HCT116 (cell line): ENCODE measurements at regions not wholly inside any gene's neighbourhood (a gene's known extent, or its start where the extent isn't known, plus 50 kb on each side); places are given as distances from the start of the nearest gene placed in this dataset.

Experiments
- RAD21 ChIP-seq: IDR thresholded peaks from 2 replicates; pipeline ENCODE4 v1.6.1; 2012; ENCODE audit warnings: low read depth, mild to moderate bottlenecking
- TF ChIP-seq, protein P1 (sequence below), 3 experiments: fragments of 200-600 bp in 1 of 3; sonication (generic) in 1 of 3; IDR thresholded peaks in 2 of 3; conservative IDR thresholded peaks in 1 of 3; 2 replicates each; pipeline ENCODE4 v1.5.1; 2012 to 2017; ENCODE audit warnings: low read depth in 2 of 3, low read length in 2 of 3, antibody characterized with exemption in 1 of 3, borderline replicate concordance in 1 of 3, control low read depth in 1 of 3, mild to moderate bottlenecking in 1 of 3, mixed read lengths in 1 of 3, mixed run types in 1 of 3, moderate library complexity in 1 of 3; ENCODE audit not compliant: insufficient read depth in 1 of 3

DNA sequence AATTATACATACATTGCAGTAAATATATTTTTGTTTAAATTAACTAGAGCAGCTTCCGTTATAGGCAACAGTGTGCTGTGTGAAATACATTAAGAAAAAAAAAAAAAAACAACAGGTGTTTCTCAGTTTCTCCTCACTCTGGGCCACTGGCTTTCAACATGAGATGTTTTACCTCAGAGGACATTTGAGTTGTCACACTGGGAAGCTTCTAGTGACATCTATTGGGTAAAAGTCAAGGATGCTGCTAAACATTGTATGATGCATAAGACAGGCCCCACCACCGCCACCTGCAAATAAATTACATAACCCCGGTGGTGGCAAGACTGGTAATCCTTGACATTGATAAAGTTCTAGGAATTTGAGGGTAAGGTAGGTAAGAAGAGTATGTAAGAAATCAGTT lies 1512.2 kb downstream of the C4orf33 start:
- TF ChIP-seq RAD21 = no peak
- TF ChIP-seq, protein P1, sequence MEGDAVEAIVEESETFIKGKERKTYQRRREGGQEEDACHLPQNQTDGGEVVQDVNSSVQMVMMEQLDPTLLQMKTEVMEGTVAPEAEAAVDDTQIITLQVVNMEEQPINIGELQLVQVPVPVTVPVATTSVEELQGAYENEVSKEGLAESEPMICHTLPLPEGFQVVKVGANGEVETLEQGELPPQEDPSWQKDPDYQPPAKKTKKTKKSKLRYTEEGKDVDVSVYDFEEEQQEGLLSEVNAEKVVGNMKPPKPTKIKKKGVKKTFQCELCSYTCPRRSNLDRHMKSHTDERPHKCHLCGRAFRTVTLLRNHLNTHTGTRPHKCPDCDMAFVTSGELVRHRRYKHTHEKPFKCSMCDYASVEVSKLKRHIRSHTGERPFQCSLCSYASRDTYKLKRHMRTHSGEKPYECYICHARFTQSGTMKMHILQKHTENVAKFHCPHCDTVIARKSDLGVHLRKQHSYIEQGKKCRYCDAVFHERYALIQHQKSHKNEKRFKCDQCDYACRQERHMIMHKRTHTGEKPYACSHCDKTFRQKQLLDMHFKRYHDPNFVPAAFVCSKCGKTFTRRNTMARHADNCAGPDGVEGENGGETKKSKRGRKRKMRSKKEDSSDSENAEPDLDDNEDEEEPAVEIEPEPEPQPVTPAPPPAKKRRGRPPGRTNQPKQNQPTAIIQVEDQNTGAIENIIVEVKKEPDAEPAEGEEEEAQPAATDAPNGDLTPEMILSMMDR (IDR thresholded peaks at IDR 0.05 in 2 of 3, conservative IDR thresholded peaks at IDR 0.05 in 1 of 3; ENCODE audit: borderline replicate concordance in 1 of 3, insufficient read depth in 1 of 3, low read depth in 2 of 3, low read length in 2 of 3) = no peak
